GM18951 (cell line): ENCODE measurements at regions not wholly inside any gene's neighbourhood (a gene's known extent, or its start where the extent isn't known, plus 50 kb on each side); places are given as distances from the start of the nearest gene placed in this dataset.

ENCODE experiments used
- POLR2A ChIP-seq: IDR thresholded peaks from 4 replicates; pipeline ENCODE4 v1.6.1; 2011; ENCODE audit warnings: mild to moderate bottlenecking; ENCODE audit not compliant: insufficient read length, insufficient read depth; ENCODE audit errors: extremely low read depth
- in situ Hi-C: fragments of 300-500 bp; cut with MboI; formaldehyde crosslinking; loops from one replicate; pipeline ENCODE4 v1.12.0; 2022; ENCODE audit warnings: low sequenced_read_pairs, mixed read lengths, inconsistent platforms; ENCODE audit not compliant: unreplicated experiment

GRCh38 chr16:5895976-5896375 lies 798.4 kb upstream of the EEF2KMT start:
- TF ChIP-seq POLR2A, result no peak
- in situ Hi-C loops, result no loop called here

- TF ChIP-seq POLR2A, result no peak
- in situ Hi-C loops, result no loop called here
These were observed 797.5 kb upstream of the EEF2KMT start for GRCh38 chr16:5895137-5895536.

GRCh38 chr16:5891296-5891695 lies 793.7 kb upstream of the EEF2KMT start:
- TF ChIP-seq POLR2A, result no peak
- in situ Hi-C loops, result no loop called here

- no peak for TF ChIP-seq POLR2A
- in situ Hi-C loops, result no loop called here
These were observed 787.9 kb upstream of the EEF2KMT start for GRCh38 chr16:5885521-5885920.

- TF ChIP-seq POLR2A, result no peak
- in situ Hi-C loops, result no loop called here
These were observed 787.4 kb upstream of the EEF2KMT start for GRCh38 chr16:5884996-5885395.

- TF ChIP-seq POLR2A, result no peak
- in situ Hi-C loops, result no loop called here
These were observed 786.7 kb upstream of the EEF2KMT start for GRCh38 chr16:5884339-5884738.

- in situ Hi-C loops, result no loop called here
- no peak for TF ChIP-seq POLR2A
These were observed 784.6 kb upstream of the EEF2KMT start for GRCh38 chr16:5882087-5882640.

- TF ChIP-seq POLR2A, result no peak
- in situ Hi-C loops, result no loop called here
These were observed 777.8 kb upstream of the EEF2KMT start for GRCh38 chr16:5875416-5875815.

GRCh38 chr16:5874899-5875298 lies 777.3 kb upstream of the EEF2KMT start:
- TF ChIP-seq POLR2A, result no peak
- in situ Hi-C loops, result no loop called here

GRCh38 chr16:5873221-5873620 lies 775.6 kb upstream of the EEF2KMT start:
- in situ Hi-C loops, result no loop called here
- no peak for TF ChIP-seq POLR2A

GRCh38 chr16:5870886-5871691 lies 773.5 kb upstream of the EEF2KMT start:
- no peak for TF ChIP-seq POLR2A
- in situ Hi-C loops, result no loop called here

- in situ Hi-C loops, result no loop called here
- TF ChIP-seq POLR2A, result no peak
These were observed 769.7 kb upstream of the EEF2KMT start for GRCh38 chr16:5867250-5867649.

GRCh38 chr16:5865236-5865635 lies 767.6 kb upstream of the EEF2KMT start:
- in situ Hi-C loops, result no loop called here
- no peak for TF ChIP-seq POLR2A

- TF ChIP-seq POLR2A, result no peak
- in situ Hi-C loops, result no loop called here
These were observed 765.5 kb upstream of the EEF2KMT start for GRCh38 chr16:5863071-5863606.

- TF ChIP-seq POLR2A, result no peak
- in situ Hi-C loops, result no loop called here
These were observed 764.7 kb upstream of the EEF2KMT start for GRCh38 chr16:5862103-5862840.
